HepG2 (cell line): ENCODE measurements at regions not wholly inside any gene's neighbourhood (a gene's known extent, or its start where the extent isn't known, plus 50 kb on each side); places are given as distances from the start of the nearest gene placed in this dataset.
A peak's percentile ranks its signal among the peaks of the same experiment; 100 is the strongest.

Experiments used
- AKAP8 ChIP-seq: sonication (generic); formaldehyde crosslinking; IDR thresholded peaks from 2 replicates; pipeline ENCODE4 v1.5.1; 2020; ENCODE audit warnings: mild to moderate bottlenecking, missing genetic modification reagents
- ARID2 ChIP-seq: sonication (generic); formaldehyde crosslinking; IDR thresholded peaks from 2 replicates; pipeline ENCODE4 v1.8.1; 2022; ENCODE audit warnings: mild to moderate bottlenecking, missing genetic modification reagents, borderline replicate concordance
- ETV5 ChIP-seq: IDR thresholded peaks from 2 replicates; pipeline ENCODE4 v1.6.1; 2018; ENCODE audit warnings: missing biosample characterization, missing genetic modification reagents, inconsistent platforms, borderline replicate concordance
- KDM5B ChIP-seq: sonication (generic); formaldehyde crosslinking; IDR thresholded peaks from 2 replicates; pipeline ENCODE4 v1.4.0; 2020; ENCODE audit warnings: missing genetic modification reagents, mild to moderate bottlenecking, borderline replicate concordance
- MEIS1 ChIP-seq: sonication (generic); formaldehyde crosslinking; IDR thresholded peaks from 2 replicates; pipeline ENCODE4 v1.9.0; 2021; ENCODE audit warnings: mild to moderate bottlenecking, missing genetic modification reagents, moderate library complexity, borderline replicate concordance
- PPARG ChIP-seq: conservative IDR thresholded peaks from 2 replicates; pipeline ENCODE4 v1.6.1; 2016; ENCODE audit warnings: missing biosample characterization, missing genetic modification reagents
- RXRA ChIP-seq: sonication (generic); formaldehyde crosslinking; IDR thresholded peaks from 2 replicates; pipeline ENCODE4 v1.5.1; 2020; ENCODE audit warnings: missing genetic modification reagents
- SIX1 ChIP-seq: sonication (generic); formaldehyde crosslinking; IDR thresholded peaks from 2 replicates; pipeline ENCODE4 v1.4.0; 2020; ENCODE audit warnings: missing genetic modification reagents, borderline replicate concordance
- SRSF4 ChIP-seq: fragments of 200-400 bp; formaldehyde crosslinking; IDR thresholded peaks from one replicate; pipeline ENCODE4 v1.6.1; 2018; ENCODE audit warnings: mild to moderate bottlenecking, low read depth, low read length, moderate library complexity; ENCODE audit not compliant: poor library complexity, severe bottlenecking
- SSRP1 ChIP-seq: IDR thresholded peaks from 2 replicates; pipeline ENCODE4 v1.6.1; 2016; ENCODE audit warnings: control low read depth
- STAT5B ChIP-seq: sonication (generic); formaldehyde crosslinking; IDR thresholded peaks from 2 replicates; pipeline ENCODE4 v1.4.0; 2020; ENCODE audit warnings: missing genetic modification reagents
- SUZ12 ChIP-seq: fragments of 150-350 bp; IDR thresholded peaks from 2 replicates; pipeline ENCODE4 v1.6.1; 2014; ENCODE audit warnings: low read depth, low read length
- ZBTB21 ChIP-seq: sonication (generic); formaldehyde crosslinking; IDR thresholded peaks from 2 replicates; pipeline ENCODE4 v1.4.0; 2020; ENCODE audit warnings: missing genetic modification reagents
- ZNF335 ChIP-seq: sonication (generic); formaldehyde crosslinking; IDR thresholded peaks from 2 replicates; pipeline ENCODE4 v1.4.0; 2020; ENCODE audit warnings: missing genetic modification reagents
- ZNF362 ChIP-seq: sonication (generic); formaldehyde crosslinking; IDR thresholded peaks from 2 replicates; pipeline ENCODE4 v1.4.0; 2020; ENCODE audit warnings: missing genetic modification reagents, mild to moderate bottlenecking, borderline replicate concordance
- ZNF501 ChIP-seq: sonication (generic); formaldehyde crosslinking; IDR thresholded peaks from 2 replicates; pipeline ENCODE4 v1.5.1; 2020; ENCODE audit warnings: mild to moderate bottlenecking, moderate library complexity, missing genetic modification reagents
- ZNF503 ChIP-seq: sonication (generic); formaldehyde crosslinking; IDR thresholded peaks from 2 replicates; pipeline ENCODE4 v1.4.0; 2020; ENCODE audit warnings: missing genetic modification reagents
- ZNF609 ChIP-seq: sonication (generic); formaldehyde crosslinking; IDR thresholded peaks from 2 replicates; pipeline ENCODE4 v1.4.0; 2020; ENCODE audit warnings: mild to moderate bottlenecking, missing genetic modification reagents, borderline replicate concordance
- ZNF652 ChIP-seq: IDR thresholded peaks from 2 replicates; pipeline ENCODE4 v1.6.1; 2016; ENCODE audit warnings: low read depth, borderline replicate concordance
- ZNF678 ChIP-seq: sonication (generic); formaldehyde crosslinking; IDR thresholded peaks from 2 replicates; pipeline ENCODE4 v1.4.0; 2020; ENCODE audit warnings: mild to moderate bottlenecking, missing genetic modification reagents
- ZNF713 ChIP-seq: sonication (generic); formaldehyde crosslinking; IDR thresholded peaks from 2 replicates; pipeline ENCODE4 v1.4.0; 2020; ENCODE audit warnings: mild to moderate bottlenecking, missing genetic modification reagents
- ZSCAN25 ChIP-seq: sonication (generic); formaldehyde crosslinking; IDR thresholded peaks from 2 replicates; pipeline ENCODE4 v1.8.0; 2022; ENCODE audit warnings: mild to moderate bottlenecking, missing genetic modification reagents
- TF ChIP-seq, protein P1 (sequence below): sonication (generic); formaldehyde crosslinking; IDR thresholded peaks from 2 replicates; pipeline ENCODE4 v1.8.1; 2023; ENCODE audit warnings: mild to moderate bottlenecking, inconsistent platforms, moderate library complexity, missing genetic modification reagents, borderline replicate concordance

DNA sequence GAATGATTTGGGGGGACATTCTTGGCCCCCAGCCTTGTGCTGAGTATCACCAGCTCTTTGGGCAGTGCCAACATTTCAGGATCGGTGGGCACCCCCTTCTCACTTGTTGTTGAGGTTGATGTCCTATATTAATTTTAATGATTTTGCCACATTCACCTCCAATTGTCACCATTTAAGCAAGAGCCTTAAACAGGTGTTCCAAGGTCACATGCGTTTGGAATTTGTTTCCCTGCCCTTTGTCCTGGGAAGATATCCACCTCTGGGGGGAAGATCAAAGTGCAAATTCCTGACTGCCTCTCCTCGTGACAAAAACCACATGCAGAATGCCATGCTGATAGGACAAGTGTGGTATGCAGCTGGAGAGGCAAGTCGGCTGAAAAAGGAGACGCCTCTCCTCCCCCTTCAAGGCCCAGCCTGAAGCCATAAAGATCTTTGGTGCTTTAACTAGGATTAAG lies 72.5 kb upstream of the ID2 start (continued):
- TF ChIP-seq ZNF503 (CRISPR knock-in tag), result peak; percentile 94
- peak; percentile 25; the same call in 1 of the 2 replicates for TF ChIP-seq ZNF362 (CRISPR knock-in tag)
- peak; percentile 78; the same call in 1 of the 2 replicates for TF ChIP-seq ETV5 (CRISPR knock-in tag)
- peak; percentile 59; the same call in 1 of the 2 replicates for TF ChIP-seq ZNF652 (CRISPR knock-in tag)
- TF ChIP-seq, protein P1, sequence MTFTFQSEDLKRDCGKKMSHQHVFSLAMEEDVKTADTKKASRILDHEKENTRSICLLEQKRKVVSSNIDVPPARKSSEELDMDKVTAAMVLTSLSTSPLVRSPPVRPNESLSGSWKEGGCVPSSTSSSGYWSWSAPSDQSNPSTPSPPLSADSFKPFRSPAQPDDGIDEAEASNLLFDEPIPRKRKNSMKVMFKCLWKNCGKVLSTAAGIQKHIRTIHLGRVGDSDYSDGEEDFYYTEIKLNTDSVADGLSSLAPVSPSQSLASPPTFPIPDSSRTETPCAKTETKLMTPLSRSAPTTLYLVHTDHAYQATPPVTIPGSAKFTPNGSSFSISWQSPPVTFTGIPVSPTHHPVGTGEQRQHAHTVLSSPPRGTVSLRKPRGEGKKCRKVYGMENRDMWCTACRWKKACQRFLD (CRISPR knock-in tag), result 0 out of 2 replicates have a peak, but pooled peaks have one; percentile 76
- TF ChIP-seq KDM5B (CRISPR knock-in tag), result no peak
- no peak for TF ChIP-seq SUZ12
- peak; percentile 88 for TF ChIP-seq ZNF335 (CRISPR knock-in tag)
- TF ChIP-seq SIX1 (CRISPR knock-in tag), result peak; percentile 84
- TF ChIP-seq STAT5B (CRISPR knock-in tag), result 0 out of 2 replicates have a peak, but pooled peaks have one; percentile 51
- TF ChIP-seq MEIS1, result peak; percentile 93
- no peak for TF ChIP-seq ZNF501 (CRISPR knock-in tag)
- peak; percentile 42; the same call in 1 of the 2 replicates for TF ChIP-seq ZNF713 (CRISPR knock-in tag)
- peak; percentile 94; the same call in 1 of the 2 replicates for TF ChIP-seq RXRA (CRISPR knock-in tag)
- no peak for TF ChIP-seq SSRP1
- no peak for TF ChIP-seq AKAP8 (CRISPR knock-in tag)
- peak; percentile 56; the same call in 1 of the 2 replicates for TF ChIP-seq ZSCAN25 (CRISPR knock-in tag)
- no peak; the same call in 1 of the 2 replicates for TF ChIP-seq ZNF678 (CRISPR knock-in tag)
- TF ChIP-seq ZBTB21 (CRISPR knock-in tag), result no peak
- peak; percentile 93 for TF ChIP-seq ZNF609 (CRISPR knock-in tag)
- peak; percentile 97 for TF ChIP-seq PPARG (CRISPR knock-in tag)
- TF ChIP-seq ARID2 (CRISPR knock-in tag), result no peak
- TF ChIP-seq SRSF4, result no peak
